ENCODE measurements at regions not wholly inside any gene's neighbourhood (a gene's known extent, or its start where the extent isn't known, plus 50 kb on each side); places are given as distances from the start of the nearest gene placed in this dataset.

- no peak for TF ChIP-seq CTCF (IDR thresholded peaks at IDR 0.05; ENCODE audit: low read depth, low read length)
- no peak for TF ChIP-seq EZH2phosphoT487 (IDR thresholded peaks at IDR 0.05; ENCODE audit: low read depth)
Observed at GRCh38 chr11:127931803-127932202, 655.6 kb downstream of the ETS1 start.

Data from OCI-LY3 (cell line).